HG02973 (cell line): ENCODE measurements at regions not wholly inside any gene's neighbourhood (a gene's known extent, or its start where the extent isn't known, plus 50 kb on each side); places are given as distances from the start of the nearest gene placed in this dataset.
"Not testable (repeated sequence)": the region's sequence is repeated elsewhere in the genome, so short reads cannot be mapped to it uniquely, and the experiment has no call there.

Source experiments
- ATAC-seq: cut with Tn5 transposase; IDR thresholded peaks from one replicate; pipeline ENCODE4 v1.9.1; 2021; ENCODE audit warnings: moderate library complexity; ENCODE audit not compliant: unreplicated experiment

DNA sequence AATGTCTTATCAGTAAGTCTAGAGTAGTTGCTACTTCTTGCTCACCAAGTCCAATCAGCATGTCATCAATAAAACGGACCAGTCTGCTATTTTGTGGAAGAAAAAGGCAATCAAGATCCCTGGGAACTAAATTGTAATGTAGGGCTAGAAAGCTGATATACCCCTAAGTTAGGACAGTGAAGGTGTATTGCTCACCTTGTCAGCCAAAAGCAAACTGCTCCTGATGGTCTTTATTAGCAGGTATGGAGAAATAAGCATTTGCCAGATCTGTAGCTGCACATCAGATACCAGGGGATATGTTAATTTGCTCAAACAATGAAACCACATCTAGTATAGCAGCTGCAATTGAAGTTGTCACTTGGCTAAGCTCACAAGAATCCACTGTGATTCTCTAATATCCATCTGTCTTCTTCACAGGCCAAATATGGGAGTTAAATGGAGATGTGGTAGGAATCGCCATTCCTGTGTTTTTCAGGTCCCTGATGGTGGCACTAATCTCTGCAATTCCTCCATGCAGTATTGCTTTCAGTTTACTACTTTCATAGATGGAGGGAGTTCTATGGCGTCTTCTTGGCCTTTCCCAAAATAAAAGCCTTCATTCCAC is 75.0 kb downstream of the TMEM237 start:
- no peak for ATAC-seq

DNA sequence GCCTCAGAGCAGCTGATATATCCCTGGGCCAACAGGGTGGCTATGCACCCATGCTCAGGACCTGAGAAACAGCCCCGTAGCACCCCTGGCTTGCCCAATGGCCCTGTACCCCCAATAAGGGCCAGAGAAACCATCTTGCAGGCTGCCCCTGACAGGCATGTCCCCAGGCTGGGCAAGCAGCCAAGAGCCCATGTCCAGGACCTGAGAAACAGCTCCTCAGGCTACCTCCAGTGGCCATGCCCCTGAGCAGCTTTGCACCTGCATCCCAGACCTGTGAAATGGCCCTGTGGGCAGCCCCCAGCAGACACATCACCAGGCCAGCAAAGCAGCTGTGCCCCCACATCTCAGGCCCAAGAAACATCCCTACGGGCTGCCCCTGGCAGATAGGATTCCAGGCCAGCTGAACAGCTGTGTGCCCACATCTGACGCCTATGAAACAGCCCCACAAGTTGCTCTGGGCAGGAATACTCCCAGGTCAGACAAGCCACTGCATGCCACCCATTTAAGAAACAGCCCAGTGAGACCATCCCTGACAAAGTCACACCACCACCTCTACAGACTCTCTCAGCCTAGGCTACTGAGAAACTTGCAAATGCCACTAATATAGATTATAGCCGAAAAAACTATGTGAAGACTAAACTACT is 84.1 kb downstream of the TMEM237 start:
- ATAC-seq = no peak

GRCh38 chr2:201558665-201559064 is 84.6 kb downstream of the TMEM237 start:
- no peak for ATAC-seq

DNA sequence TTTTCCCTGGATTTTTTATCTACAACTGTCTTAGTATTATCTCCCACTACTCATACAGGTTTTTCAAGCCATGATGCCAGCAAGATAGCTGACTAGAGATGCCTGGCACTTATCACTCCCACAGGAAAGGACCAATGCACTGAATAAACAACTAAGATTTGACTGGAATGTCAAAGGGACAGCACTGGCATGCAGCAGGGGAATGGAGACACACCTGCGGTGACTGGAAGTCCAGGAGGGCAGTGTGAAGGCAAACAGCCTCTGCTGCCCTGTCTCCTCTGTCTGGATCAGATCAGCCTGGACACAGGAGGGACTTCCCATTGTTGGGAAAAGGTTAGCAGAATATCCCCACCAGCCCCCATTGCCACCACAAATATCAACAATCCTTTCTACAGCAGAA is 85.1 kb downstream of the TMEM237 start:
- ATAC-seq = no peak

- ATAC-seq = no peak
Observed at GRCh38 chr2:201551901-201552300, 91.4 kb downstream of the TMEM237 start.

GRCh38 chr2:201546576-201546975 is 95.0 kb downstream of the STRADB start:
- ATAC-seq = no peak

- ATAC-seq = no peak
Observed at GRCh38 chr2:201542291-201542690, 90.8 kb downstream of the STRADB start.

DNA sequence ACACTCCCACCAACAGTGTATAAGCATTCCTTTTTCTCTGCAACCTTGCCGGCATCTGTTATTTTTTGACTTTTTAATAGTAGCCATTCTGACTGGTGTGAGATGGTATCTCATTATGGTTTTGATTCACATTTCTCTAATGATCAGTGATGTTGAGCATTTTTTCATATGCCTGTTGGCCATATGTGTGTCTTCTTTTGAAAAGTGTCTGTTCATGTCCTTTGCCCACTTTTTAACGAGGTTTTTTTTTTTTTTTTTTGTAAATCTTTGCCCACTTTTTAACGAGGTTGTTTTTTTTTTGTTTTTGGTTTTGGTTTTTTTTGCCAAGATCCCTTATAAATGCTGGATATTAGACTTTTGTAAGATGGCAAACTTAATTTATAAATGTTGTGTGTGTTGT is 87.7 kb downstream of the STRADB start:
- not testable (repeated sequence) for ATAC-seq

DNA sequence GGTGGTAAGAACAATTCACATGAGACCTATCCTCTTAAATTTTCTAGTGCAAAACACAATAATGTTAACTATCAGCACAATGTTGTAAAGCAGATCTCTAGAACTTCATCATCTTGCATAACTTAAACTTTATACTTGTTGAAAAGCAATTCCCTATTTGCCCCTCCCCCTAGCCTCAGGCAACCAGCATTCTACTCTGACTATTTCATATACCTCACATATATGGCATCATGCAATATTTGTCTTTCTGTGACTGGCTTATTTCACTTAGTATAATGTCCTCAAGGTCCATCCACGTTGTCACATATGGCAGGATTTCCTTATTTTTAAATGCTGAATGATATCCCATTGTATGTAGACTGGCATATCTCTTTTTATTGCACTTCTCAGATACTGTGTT is 86.5 kb downstream of the STRADB start:
- ATAC-seq = no peak

DNA sequence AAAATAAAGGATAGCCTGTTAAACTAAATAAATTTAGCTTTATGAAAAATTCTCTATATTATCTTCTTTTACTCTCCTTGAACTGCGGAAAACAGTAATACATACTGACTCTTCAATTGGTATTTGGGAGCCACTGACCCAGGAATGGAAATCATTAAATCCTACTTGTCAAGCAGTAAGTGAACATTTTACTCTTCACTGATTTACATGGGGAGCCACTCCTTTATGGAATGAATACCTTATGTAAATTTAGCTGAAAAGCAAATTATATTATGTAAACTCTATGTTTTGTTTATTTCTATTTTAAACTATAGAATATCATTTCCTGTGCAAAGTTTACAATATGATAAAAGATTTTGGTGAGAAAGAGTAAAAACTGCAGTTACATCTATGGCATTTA is 85.2 kb downstream of the STRADB start:
- no peak for ATAC-seq

DNA sequence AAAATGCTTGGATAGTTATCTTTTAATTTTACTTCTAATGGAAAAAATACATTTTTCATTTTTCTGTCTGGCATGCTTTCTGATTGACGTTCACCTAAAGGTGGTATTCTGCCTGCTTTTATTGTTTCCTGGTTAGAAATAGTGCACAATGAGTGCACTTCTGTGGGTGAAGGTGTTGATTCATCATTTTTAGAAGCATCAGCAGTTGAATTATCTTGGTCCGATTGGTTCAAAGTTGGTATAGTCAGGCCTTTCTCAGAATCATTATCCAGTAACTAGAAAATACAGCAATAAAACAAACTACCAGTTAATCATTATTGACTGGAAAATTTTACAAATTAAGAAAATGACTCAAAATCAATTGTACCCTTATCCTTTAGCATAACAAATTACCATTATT is 84.5 kb downstream of the STRADB start:
- no peak for ATAC-seq

DNA sequence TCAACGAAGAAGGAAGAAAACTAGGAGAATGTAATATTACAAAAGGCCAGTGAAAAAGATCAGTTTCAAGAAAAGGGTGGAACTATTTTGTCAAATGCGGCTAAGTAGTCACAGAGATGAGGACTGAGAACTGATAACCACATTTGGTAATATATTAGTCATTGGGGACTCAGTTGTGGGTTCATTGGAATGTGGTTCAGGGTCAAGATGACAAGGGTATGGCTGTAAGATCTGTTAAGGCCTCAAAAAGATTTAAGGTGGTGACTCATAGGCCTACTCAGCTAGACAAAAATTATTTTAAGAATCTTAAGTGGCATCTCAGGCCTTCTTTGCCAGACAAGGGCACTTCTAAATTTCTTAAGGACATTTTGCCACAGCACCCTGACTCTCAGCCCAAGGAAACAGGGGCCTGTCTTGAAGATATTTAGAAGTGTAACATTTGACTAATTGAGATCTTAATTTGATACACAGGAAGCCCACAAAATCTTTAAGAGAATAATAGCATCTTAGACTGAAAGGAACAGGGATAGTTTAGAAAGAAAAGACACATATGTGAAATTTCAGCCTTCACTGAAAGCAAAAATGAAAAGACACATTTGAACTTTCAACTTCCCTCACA is 81.3 kb downstream of the STRADB start:
- ATAC-seq = peak; percentile 98
